HL-60 (cell line): ENCODE measurements at regions not wholly inside any gene's neighbourhood (a gene's known extent, or its start where the extent isn't known, plus 50 kb on each side); places are given as distances from the start of the nearest gene placed in this dataset.

Experiments
- CTCF ChIP-seq: IDR thresholded peaks from one replicate; pipeline ENCODE4 v1.5.1; 2011; ENCODE audit warnings: low read length, control low read depth, inconsistent platforms; ENCODE audit not compliant: insufficient read depth
- SPI1 ChIP-seq: IDR thresholded peaks from 2 replicates; pipeline ENCODE4 v1.6.1; 2012; ENCODE audit warnings: low read depth, mild to moderate bottlenecking, borderline replicate concordance

GRCh38 chr3:117120014-117120413, 410.4 kb downstream of the TUSC7 start:
- TF ChIP-seq CTCF (no peak), SPI1 (no peak)
